ENCODE measurements at regions not wholly inside any gene's neighbourhood (a gene's known extent, or its start where the extent isn't known, plus 50 kb on each side); places are given as distances from the start of the nearest gene placed in this dataset.
"Not testable (repeated sequence)": the region's sequence is repeated elsewhere in the genome, so short reads cannot be mapped to it uniquely, and the experiment has no call there.

DNA sequence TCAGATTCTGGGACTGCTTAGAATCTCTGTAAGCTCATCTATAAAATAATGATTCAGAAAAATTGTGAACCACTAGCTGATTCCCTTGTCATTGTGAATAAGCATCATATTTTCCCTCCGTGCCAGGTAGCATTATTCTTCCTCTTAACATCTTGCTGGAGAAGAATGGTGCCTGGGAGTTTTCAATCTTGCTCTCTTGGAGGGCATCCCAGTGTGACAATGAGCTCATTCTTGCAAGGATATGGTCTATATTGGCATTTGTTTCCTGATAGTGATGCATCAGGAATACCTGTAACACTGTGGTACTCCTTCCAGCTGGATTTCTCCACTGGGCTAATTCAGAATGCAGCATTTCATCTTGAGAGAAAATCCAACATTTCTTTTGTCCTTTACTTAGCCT lies 126.4 kb upstream of the ITGB1 start:
- peaks cover 4% of the 10 kb centered on the region for H3K9me3 Mint-ChIP-seq (ENCODE audit: unreplicated experiment)
- no peak for DNase-seq (ENCODE audit: extremely low spot score, unreplicated experiment)
- no peak overlapping the region for H3K4me3 Mint-ChIP-seq (ENCODE audit: unreplicated experiment)
- no peaks in the 10 kb centered on the region for H3K4me1 Mint-ChIP-seq (ENCODE audit: unreplicated experiment)
- no peaks in the 10 kb centered on the region for H3K27me3 Mint-ChIP-seq (ENCODE audit: unreplicated experiment)
- no peaks in the 10 kb centered on the region for H3K36me3 Mint-ChIP-seq (ENCODE audit: unreplicated experiment)
- H3K27ac Mint-ChIP-seq (ENCODE audit: unreplicated experiment): no peak overlapping the region
- TF ChIP-seq, protein P1, sequence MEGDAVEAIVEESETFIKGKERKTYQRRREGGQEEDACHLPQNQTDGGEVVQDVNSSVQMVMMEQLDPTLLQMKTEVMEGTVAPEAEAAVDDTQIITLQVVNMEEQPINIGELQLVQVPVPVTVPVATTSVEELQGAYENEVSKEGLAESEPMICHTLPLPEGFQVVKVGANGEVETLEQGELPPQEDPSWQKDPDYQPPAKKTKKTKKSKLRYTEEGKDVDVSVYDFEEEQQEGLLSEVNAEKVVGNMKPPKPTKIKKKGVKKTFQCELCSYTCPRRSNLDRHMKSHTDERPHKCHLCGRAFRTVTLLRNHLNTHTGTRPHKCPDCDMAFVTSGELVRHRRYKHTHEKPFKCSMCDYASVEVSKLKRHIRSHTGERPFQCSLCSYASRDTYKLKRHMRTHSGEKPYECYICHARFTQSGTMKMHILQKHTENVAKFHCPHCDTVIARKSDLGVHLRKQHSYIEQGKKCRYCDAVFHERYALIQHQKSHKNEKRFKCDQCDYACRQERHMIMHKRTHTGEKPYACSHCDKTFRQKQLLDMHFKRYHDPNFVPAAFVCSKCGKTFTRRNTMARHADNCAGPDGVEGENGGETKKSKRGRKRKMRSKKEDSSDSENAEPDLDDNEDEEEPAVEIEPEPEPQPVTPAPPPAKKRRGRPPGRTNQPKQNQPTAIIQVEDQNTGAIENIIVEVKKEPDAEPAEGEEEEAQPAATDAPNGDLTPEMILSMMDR (IDR thresholded peaks at IDR 0.05): no peak

DNA sequence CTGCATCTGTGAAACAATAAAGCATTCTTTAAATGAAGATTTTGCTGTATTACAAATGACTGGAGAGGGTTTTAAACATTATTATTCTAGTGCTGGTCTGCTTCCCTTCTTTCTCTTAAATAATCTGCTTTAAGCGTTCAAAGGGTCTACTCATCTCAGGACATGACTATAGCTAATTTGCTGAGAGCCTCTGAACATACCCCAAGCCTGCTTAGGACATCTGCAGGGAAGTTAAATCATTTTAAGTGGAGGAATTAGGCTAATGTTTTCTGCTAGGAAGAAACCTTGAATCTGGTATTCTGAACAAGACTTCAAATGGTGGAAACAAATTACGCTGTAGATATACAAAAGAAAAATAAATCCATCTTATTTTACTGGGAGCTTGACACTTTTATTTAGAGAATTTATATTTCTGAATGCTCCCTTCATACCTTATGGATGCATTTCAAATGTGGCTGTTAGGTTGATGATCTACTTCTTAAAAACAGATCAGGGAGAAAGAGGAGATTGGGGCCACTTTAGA lies 124.4 kb upstream of the ITGB1 start:
- Mint-ChIP-seq H3K4me1 (ENCODE audit: unreplicated experiment) (no peaks in the 10 kb centered on the region), H3K9me3 (ENCODE audit: unreplicated experiment) (no peaks in the 10 kb centered on the region), H3K27me3 (ENCODE audit: unreplicated experiment) (no peaks in the 10 kb centered on the region), H3K27ac (ENCODE audit: unreplicated experiment) (no peak overlapping the region), H3K36me3 (ENCODE audit: unreplicated experiment) (no peaks in the 10 kb centered on the region), H3K4me3 (ENCODE audit: unreplicated experiment) (no peak overlapping the region)
- TF ChIP-seq, protein P1 (IDR thresholded peaks at IDR 0.05): no peak
- DNase-seq (ENCODE audit: extremely low spot score, unreplicated experiment): no peak

DNA sequence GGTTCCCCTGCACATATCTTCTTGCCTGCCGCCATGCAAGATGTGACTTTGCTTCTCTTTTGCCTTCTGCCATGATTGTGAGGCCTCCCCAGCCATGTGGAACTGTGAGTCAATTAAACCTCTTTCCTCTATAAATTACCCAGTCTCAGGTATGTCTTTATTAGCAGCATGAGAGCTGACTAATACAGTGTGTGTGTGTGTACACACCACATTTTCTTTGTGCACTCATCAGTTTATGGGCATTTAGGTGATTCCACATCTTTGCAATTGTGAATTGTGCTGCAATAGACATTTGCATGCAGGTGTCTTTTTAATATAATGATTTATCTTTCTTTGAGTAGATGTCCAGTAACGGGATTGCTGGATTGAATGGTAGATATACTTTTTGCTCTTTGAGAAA lies 122.4 kb upstream of the ITGB1 start:
- not testable (repeated sequence) for H3K36me3 Mint-ChIP-seq (ENCODE audit: unreplicated experiment)

DNA sequence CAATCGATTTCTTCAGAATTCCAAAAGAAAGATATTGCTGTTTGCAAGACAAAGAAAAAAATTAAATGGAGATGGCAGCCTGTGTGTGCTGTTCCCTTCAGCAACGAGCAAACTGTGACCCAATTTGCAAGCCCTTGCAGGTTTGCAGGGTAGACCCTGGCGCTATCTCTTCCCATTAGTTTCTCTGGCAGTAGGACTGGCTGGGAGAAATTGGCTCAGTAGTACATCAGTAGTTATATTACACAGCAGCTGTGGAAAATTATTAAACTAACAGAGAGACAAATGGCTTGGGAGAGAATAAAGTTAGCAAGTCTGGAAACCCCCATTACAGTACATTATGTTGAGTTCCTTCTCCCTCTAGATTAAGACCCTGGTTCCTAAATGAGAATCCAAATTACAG lies 116.4 kb upstream of the ITGB1 start:
- Mint-ChIP-seq H3K27me3 (ENCODE audit: unreplicated experiment) (no peaks in the 10 kb centered on the region), H3K4me1 (ENCODE audit: unreplicated experiment) (no peaks in the 10 kb centered on the region), H3K9me3 (ENCODE audit: unreplicated experiment) (peaks cover 3% of the 10 kb centered on the region), H3K36me3 (ENCODE audit: unreplicated experiment) (no peaks in the 10 kb centered on the region), H3K4me3 (ENCODE audit: unreplicated experiment) (no peak overlapping the region), H3K27ac (ENCODE audit: unreplicated experiment) (no peak overlapping the region)
- TF ChIP-seq, protein P1 (IDR thresholded peaks at IDR 0.05): no peak
- DNase-seq (ENCODE audit: extremely low spot score, unreplicated experiment): no peak

More for the DNA sequence above, 122.4 kb upstream of the ITGB1 start:
- not testable (repeated sequence) for H3K4me1 Mint-ChIP-seq (ENCODE audit: unreplicated experiment); DNase-seq (ENCODE audit: extremely low spot score, unreplicated experiment); H3K9me3 Mint-ChIP-seq (ENCODE audit: unreplicated experiment); H3K4me3 Mint-ChIP-seq (ENCODE audit: unreplicated experiment); H3K27me3 Mint-ChIP-seq (ENCODE audit: unreplicated experiment); H3K27ac Mint-ChIP-seq (ENCODE audit: unreplicated experiment)

DNA sequence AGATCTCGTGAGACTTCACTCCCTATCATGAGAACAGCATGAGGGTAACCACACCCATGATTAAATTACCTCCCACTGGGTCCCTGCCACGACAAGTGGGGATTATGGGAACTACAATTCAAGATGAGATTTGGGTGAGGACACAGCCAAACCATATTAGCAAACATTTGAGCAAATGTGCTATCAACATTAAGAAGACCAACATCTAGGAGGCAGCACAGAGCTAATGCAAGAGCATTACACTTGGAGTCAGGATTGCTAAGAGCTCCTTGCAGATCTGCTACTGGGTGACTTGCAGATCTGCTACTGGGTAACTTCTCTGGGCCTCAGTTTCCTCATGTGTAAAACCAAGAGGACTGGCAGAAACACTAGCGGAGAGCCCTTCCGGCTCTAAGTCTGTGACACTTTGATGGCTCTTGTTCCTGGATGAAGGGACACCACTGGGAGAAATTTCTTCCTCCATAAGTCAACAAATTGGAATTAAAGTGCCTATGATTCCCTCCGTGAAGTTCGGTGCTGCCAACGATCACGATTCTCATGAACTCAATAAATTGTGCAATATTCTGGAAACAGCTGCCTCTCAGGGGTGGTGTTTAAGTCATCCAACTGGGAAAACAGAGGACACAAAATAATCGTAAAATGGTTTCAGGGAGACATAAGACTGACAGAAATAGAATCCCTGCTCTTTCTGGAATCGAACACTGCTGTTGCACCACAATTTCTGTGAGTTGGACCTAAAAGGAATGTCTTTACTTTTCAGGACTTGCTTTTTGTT lies 115.8 kb upstream of the ITGB1 start:
- Mint-ChIP-seq H3K9me3 (ENCODE audit: unreplicated experiment) (peaks cover 7% of the 10 kb centered on the region), H3K27ac (ENCODE audit: unreplicated experiment) (no peak overlapping the region), H3K4me3 (ENCODE audit: unreplicated experiment) (no peak overlapping the region), H3K4me1 (ENCODE audit: unreplicated experiment) (no peaks in the 10 kb centered on the region), H3K27me3 (ENCODE audit: unreplicated experiment) (no peaks in the 10 kb centered on the region), H3K36me3 (ENCODE audit: unreplicated experiment) (no peaks in the 10 kb centered on the region)
- no peak for DNase-seq (ENCODE audit: extremely low spot score, unreplicated experiment)
- TF ChIP-seq, protein P1 (IDR thresholded peaks at IDR 0.05): no peak

Measured in osteocyte (in vitro differentiated cells).